ENCODE measurements at regions not wholly inside any gene's neighbourhood (a gene's known extent, or its start where the extent isn't known, plus 50 kb on each side); places are given as distances from the start of the nearest gene placed in this dataset.

- DNase-seq: no peak
Measured at GRCh38 chr3:24850245-24850644, 355.6 kb upstream of the THRB start.

DNA sequence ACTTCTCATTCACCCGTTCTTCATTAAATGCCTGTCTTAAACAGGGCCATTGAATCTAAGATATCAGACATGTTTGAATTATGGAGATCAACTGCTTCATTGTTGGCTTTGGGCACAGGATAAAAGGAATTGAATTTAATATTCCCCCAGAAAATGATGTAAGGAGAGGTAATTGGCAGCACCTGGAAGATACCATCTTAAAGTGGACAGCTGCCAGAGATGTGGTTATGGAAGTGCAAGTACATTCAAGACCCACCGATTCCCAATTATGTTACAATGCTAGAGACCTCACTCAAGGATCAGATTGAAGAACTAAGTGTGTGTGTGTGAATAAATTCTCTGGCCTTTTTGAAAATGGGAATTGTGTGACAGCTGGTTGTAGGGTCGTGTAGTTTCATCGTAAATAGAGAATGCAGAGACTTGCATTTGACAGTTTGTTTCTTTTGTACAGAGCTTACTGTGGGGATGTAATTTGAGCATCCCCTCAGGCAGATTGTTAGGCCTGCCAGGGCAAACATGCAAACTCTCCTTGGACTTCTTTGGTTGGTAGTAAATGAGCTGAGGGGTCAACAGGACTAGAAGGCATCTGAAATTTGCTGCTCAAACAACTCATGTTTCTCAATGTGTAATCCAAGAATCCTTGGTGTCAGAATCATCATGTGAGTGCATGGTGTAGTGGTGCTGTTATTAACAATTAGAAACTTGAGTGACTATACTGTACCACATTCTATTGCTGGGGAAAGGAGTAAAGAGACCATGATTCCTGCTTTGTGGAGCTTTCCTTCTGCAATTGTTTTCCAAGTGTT lies 359.2 kb upstream of the THRB start:
- DNase-seq: no peak

DNA sequence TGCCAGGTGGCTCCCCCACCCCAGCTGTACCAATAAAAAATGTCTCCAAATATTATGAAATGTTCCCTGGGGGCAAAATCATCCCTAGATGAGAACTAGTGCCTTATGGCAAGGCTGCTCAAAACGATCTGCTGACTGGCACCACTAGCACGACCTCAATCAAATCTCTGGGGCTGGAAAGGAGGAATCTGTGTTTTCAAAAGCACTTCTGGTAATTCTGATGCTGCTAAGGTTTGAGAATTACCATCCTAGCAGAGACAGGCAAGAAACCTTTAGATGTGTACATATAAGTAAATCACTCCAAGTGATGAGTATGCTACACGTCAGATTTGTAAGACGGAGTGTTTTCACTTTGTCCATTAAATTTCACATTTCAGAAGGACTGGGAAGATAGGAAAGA lies 360.1 kb upstream of the THRB start:
- DNase-seq: no peak

GRCh38 chr3:24857945-24858344 lies 363.3 kb upstream of the THRB start:
- DNase-seq: no peak

DNA sequence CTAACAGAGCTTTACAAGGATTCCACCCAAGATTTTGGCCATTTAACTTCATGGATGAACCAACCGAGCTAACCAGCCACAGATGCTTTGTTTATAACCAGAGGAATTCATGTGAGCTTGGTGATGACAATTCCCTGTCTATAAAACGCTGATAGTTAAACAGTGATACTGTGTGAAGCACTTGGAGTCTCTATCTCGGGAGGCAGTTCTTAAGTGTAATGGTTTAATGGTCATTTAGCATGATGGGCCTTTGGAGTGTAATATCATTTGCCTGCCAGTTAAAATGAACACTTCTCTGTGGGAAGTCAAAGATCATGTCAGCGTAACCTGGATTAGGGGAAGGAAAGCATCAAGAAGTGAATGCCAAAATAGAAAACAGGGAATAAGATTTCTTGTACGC lies 368.6 kb upstream of the THRB start:
- DNase-seq: no peak

- no peak for DNase-seq
Measured at GRCh38 chr3:24867783-24868182, 373.1 kb upstream of the THRB start.

- no peak for DNase-seq
Measured at GRCh38 chr3:24881239-24881638, 386.6 kb upstream of the THRB start.

DNA sequence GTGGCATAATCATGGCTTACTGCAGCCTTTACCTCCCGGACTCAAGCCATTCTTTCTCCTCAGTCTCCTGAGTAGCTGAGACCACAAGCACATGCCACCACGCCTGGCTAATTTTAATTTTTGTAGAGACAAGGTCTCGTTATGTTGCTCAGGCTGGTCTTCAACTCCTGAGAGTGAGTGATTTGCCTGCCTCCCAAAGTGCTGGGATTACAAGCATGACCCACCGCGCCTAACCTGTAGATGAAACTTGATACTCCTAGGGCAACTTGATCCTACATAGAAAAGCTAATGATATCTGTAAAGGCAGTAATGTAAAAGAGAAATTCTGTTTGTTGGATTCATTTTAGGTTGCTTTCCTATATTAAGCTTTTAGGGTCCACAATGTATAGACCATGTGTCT lies 391.9 kb upstream of the THRB start:
- no peak for DNase-seq

- DNase-seq: no peak
Measured at GRCh38 chr3:24890012-24890411, 395.4 kb upstream of the THRB start.

DNA sequence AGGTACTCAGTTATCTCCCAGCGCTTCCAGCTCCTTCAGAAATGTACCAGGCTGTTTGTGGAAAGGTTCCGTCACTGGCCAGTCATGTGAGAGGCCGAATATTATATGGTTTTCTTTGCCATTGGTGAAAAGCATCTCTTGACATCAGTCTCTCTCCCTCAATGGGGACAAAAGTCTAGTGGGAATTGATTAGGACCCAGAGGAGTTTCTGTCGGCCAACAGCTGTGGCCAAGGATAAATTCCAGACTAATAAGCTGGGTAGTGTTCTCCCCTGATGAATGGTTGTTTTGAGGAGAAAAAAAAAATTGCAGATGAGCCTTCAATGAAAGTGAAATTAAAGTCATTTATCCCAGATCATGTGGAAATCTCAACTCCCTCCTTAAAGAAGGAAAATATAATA lies 404.7 kb upstream of the THRB start:
- DNase-seq: no peak

DNA sequence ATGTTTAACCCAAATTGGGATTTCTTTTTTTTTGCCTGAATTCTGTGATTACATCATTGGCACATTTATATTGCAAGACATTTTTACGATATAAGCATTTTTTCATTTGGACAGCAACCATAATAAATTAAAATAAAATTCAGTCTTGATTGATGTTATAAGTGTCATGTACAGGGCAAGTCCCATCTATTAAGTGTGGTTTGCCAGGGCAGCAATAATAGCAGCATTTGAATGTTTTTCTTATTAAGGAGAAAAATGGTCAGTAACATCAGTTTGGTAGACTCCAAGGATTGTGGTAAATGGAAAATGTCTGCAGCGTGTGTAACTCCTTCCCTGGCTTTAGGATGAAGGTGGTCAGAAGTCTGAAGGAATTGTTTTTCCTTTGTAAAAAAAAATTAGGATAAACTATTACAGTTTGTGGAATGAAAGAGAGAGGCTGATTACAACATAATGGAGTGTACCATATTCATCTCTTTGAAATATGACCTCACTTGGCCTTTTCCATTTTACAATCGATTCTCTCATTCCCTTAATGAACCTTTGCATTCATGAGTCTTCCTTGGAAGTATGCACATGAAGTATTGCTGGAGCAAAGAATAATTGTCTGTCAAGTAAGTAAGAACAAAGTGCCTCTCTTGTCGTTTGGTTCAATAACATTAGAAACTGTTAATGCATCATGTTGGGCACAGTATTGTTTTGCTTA lies 405.4 kb upstream of the THRB start:
- DNase-seq: no peak

DNA sequence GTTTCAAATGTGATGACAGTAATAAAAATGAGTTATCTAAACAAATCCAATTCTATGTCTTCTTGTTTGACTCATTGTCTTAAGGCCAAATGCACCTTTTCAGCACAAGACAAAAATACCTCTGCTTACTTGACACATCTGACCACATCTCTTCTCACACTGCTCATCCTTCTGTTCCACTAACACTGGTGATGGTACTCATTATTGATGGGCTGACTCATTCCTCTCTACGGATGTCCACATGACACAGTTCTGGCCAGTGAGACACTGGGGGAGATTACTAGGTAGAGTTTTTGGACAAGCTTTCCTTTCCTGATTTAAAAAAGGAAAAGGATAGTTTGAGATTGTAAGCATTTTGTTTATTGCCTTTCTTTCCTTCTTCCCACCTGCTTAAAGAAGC lies 410.6 kb upstream of the THRB start:
- no peak for DNase-seq

GRCh38 chr3:24907106-24907505 lies 412.5 kb upstream of the THRB start:
- no peak for DNase-seq

GRCh38 chr3:24911076-24911475 lies 416.4 kb upstream of the THRB start:
- no peak for DNase-seq

- DNase-seq: no peak
Measured at GRCh38 chr3:24915639-24916038, 421.0 kb upstream of the THRB start.

- no peak for DNase-seq
Measured at GRCh38 chr3:24917908-24918307, 423.3 kb upstream of the THRB start.

GRCh38 chr3:24923570-24923969 lies 428.9 kb upstream of the THRB start:
- DNase-seq: no peak

GRCh38 chr3:24929521-24929920 lies 434.9 kb upstream of the THRB start:
- DNase-seq: no peak

- DNase-seq: no peak
Measured at GRCh38 chr3:24933401-24933800, 438.8 kb upstream of the THRB start.

DNA sequence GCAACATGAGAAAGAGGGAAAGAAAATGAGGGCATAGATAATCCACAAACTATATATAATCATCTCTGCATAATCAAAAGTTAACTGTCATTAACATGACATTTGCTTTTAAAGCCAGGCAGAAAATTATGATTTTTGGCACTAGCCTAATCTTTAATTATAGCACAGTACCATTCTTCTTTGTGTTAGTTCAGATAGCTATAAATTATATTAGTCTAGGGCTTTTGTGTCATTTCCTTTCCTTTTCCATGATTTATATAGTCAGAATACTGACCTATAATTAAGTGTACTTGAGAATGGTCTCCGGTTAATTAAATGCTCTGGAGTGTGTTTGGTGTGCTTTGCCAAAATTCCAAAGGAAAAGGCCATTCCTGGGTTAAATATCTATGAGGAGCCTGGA lies 441.9 kb upstream of the THRB start:
- no peak for DNase-seq

GRCh38 chr3:24937228-24937627 lies 442.6 kb upstream of the THRB start:
- DNase-seq: no peak

DNA sequence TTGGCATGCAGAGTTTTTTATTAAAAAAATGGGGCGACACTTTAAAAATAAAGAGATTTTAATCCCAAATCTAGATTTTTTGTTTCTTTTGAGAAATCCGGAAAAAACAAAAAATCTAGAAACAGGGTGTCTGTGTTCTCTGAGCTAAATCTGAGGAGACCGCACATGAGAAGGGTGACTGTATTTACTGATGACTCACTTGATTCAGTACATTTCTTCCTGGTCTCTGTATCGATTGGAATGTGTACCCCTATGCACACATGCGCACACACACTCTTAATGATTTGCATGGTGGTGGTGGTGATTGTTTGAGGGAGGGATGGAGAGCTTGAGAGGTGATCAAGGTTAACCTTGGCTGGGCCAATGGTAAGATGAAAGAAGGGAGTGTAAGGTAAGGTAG lies 443.1 kb upstream of the THRB start:
- DNase-seq: no peak

- DNase-seq: no peak
Measured at GRCh38 chr3:24943961-24944360, 449.3 kb upstream of the THRB start.

- no peak for DNase-seq
Measured at GRCh38 chr3:24944805-24945520, 450.3 kb upstream of the THRB start.
